K562 (cell line): ENCODE measurements at regions not wholly inside any gene's neighbourhood (a gene's known extent, or its start where the extent isn't known, plus 50 kb on each side); places are given as distances from the start of the nearest gene placed in this dataset.

Source experiments
- ADNP ChIP-seq: fragments of 200-800 bp; sonication (Bioruptor generic); IDR thresholded peaks from 2 replicates; pipeline ENCODE4 v1.6.1; 2016; ENCODE audit warnings: missing genetic modification characterization, missing compliant biosample characterization
- CC2D1A ChIP-seq: fragments of 450-650 bp; IDR thresholded peaks from 2 replicates; pipeline ENCODE4 v1.6.1; 2017; ENCODE audit warnings: mild to moderate bottlenecking
- DIDO1 ChIP-seq: fragments of 450-650 bp; IDR thresholded peaks from 2 replicates; pipeline ENCODE4 v1.6.1; 2016; ENCODE audit warnings: low read depth, missing biosample characterization, missing genetic modification characterization
- DMBX1 ChIP-seq: fragments of 250-450 bp; sonication (Bioruptor Pico); IDR thresholded peaks from 2 replicates; pipeline ENCODE4 v1.8.0; 2022; ENCODE audit warnings: inconsistent platforms, mild to moderate bottlenecking, moderate library complexity, borderline replicate concordance
- HEY1 ChIP-seq: fragments of 250-450 bp; sonication (Bioruptor Pico); IDR thresholded peaks from 2 replicates; pipeline ENCODE4 v1.5.0; 2020; ENCODE audit warnings: mild to moderate bottlenecking, moderate library complexity, borderline replicate concordance
- HNRNPLL ChIP-seq: fragments of 200-400 bp; formaldehyde crosslinking; IDR thresholded peaks from 2 replicates; pipeline ENCODE4 v1.6.1; 2017; ENCODE audit warnings: low read length, low read depth, mild to moderate bottlenecking; ENCODE audit not compliant: poor library complexity, severe bottlenecking
- MEF2D ChIP-seq: conservative IDR thresholded peaks from 2 replicates; pipeline ENCODE4 v1.6.1; 2016; ENCODE audit warnings: low read depth, missing genetic modification characterization, missing compliant biosample characterization
- NR2C1 ChIP-seq, 2 experiments: fragments of 450-650 bp; IDR thresholded peaks; 2 replicates each; pipeline ENCODE4 v1.6.1; 2017; ENCODE audit warnings: mild to moderate bottlenecking in 2 of 2, antibody characterized with exemption in 1 of 2, inconsistent platforms in 1 of 2, missing compliant biosample characterization in 1 of 2, missing genetic modification characterization in 1 of 2
- PHB ChIP-seq: fragments of 250-450 bp; sonication (Bioruptor Pico); IDR thresholded peaks from 2 replicates; pipeline ENCODE4 v1.5.0; 2021
- SIN3B ChIP-seq: fragments of 450-650 bp; IDR thresholded peaks from 2 replicates; pipeline ENCODE4 v1.6.1; 2017; ENCODE audit warnings: low read depth, mild to moderate bottlenecking, moderate library complexity
- STAT5B ChIP-seq: fragments of 250-450 bp; sonication (Bioruptor Pico); IDR thresholded peaks from 2 replicates; pipeline ENCODE4 v1.8.0; 2021; ENCODE audit warnings: mild to moderate bottlenecking, inconsistent platforms
- TAL1 ChIP-seq: fragments of 450-650 bp; IDR thresholded peaks from 2 replicates; pipeline ENCODE4 v1.6.1; 2016; ENCODE audit warnings: mild to moderate bottlenecking
- TARDBP ChIP-seq: fragments of 450-650 bp; IDR thresholded peaks from 2 replicates; pipeline ENCODE4 v1.6.1; 2016
- TEAD2 ChIP-seq: fragments of 450-650 bp; IDR thresholded peaks from 2 replicates; pipeline ENCODE4 v1.6.1; 2016; ENCODE audit warnings: missing genetic modification characterization, control low read depth, missing compliant biosample characterization
- YY1 ChIP-seq, 3 experiments: IDR thresholded peaks; 2 replicates each; pipeline ENCODE4 v1.6.1; 2011; ENCODE audit warnings: low read length in 2 of 3, mild to moderate bottlenecking in 2 of 3, moderate library complexity in 2 of 3, borderline replicate concordance in 1 of 3, control low read depth in 1 of 3, low read depth in 1 of 3; ENCODE audit not compliant: insufficient read depth in 3 of 3, insufficient replicate concordance in 2 of 3, control insufficient read depth in 1 of 3, insufficient read length in 1 of 3; ENCODE audit errors: extremely low read depth in 1 of 3
- ZNF668 ChIP-seq: fragments of 250-450 bp; sonication (Bioruptor Pico); IDR thresholded peaks from 2 replicates; pipeline ENCODE4 v1.8.0; 2022; ENCODE audit warnings: mild to moderate bottlenecking, inconsistent platforms
- ZSCAN29 ChIP-seq: fragments of 450-650 bp; IDR thresholded peaks from 2 replicates; pipeline ENCODE4 v1.6.1; 2017
- TF ChIP-seq, protein P1 (sequence below): sonication (generic); formaldehyde crosslinking; IDR thresholded peaks from 2 replicates; pipeline ENCODE4 v1.8.1; 2023; ENCODE audit warnings: missing genetic modification reagents, mild to moderate bottlenecking, borderline replicate concordance
- TF ChIP-seq, protein P2 (sequence below): fragments of 450-650 bp; IDR thresholded peaks from 2 replicates; pipeline ENCODE4 v1.7.1; 2018; ENCODE audit warnings: mild to moderate bottlenecking, low read depth; ENCODE audit not compliant: partially characterized antibody
- TF ChIP-seq, protein P3 (sequence below): fragments of 200-800 bp; sonication (Bioruptor generic); IDR thresholded peaks from 2 replicates; pipeline ENCODE4 v1.6.1; 2017; ENCODE audit warnings: missing genetic modification characterization, missing compliant biosample characterization

DNA sequence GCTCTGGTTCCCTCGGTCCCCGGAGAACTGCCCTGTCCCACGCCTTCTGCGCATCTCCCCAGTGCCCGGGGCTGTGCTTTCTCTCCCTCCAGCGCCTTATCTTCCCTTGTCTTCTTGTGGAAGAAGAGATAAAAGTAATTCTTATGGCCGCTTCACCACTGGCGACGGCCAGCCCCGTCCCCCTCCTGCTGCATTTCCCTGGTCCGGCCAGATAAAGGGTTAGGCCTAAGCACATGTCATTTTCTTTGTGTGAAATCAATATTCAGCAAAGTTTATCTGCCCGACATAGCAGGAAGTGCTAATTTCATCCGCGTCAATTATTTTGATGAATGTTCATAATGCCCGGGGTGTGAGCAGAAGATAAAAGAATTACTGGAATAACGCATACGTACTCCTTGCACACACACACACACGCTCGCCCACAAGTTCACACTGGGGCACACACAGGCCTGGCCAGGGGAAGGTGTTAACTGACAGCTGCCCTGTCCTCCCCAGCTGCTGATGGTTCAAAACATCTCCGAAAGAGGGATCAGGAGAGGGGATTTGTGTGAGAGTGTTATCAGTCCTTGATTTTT lies 177.7 kb upstream of the LHX5 start (continued):
- TF ChIP-seq, protein P1, sequence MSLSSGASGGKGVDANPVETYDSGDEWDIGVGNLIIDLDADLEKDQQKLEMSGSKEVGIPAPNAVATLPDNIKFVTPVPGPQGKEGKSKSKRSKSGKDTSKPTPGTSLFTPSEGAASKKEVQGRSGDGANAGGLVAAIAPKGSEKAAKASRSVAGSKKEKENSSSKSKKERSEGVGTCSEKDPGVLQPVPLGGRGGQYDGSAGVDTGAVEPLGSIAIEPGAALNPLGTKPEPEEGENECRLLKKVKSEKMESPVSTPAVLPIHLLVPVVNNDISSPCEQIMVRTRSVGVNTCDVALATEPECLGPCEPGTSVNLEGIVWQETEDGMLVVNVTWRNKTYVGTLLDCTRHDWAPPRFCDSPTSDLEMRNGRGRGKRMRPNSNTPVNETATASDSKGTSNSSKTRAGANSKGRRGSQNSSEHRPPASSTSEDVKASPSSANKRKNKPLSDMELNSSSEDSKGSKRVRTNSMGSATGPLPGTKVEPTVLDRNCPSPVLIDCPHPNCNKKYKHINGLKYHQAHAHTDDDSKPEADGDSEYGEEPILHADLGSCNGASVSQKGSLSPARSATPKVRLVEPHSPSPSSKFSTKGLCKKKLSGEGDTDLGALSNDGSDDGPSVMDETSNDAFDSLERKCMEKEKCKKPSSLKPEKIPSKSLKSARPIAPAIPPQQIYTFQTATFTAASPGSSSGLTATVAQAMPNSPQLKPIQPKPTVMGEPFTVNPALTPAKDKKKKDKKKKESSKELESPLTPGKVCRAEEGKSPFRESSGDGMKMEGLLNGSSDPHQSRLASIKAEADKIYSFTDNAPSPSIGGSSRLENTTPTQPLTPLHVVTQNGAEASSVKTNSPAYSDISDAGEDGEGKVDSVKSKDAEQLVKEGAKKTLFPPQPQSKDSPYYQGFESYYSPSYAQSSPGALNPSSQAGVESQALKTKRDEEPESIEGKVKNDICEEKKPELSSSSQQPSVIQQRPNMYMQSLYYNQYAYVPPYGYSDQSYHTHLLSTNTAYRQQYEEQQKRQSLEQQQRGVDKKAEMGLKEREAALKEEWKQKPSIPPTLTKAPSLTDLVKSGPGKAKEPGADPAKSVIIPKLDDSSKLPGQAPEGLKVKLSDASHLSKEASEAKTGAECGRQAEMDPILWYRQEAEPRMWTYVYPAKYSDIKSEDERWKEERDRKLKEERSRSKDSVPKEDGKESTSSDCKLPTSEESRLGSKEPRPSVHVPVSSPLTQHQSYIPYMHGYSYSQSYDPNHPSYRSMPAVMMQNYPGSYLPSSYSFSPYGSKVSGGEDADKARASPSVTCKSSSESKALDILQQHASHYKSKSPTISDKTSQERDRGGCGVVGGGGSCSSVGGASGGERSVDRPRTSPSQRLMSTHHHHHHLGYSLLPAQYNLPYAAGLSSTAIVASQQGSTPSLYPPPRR (CRISPR knock-in tag), result 0 out of 2 replicates have a peak, but pooled peaks have one; percentile 61
- TF ChIP-seq PHB (CRISPR knock-in tag), result no peak
- no peak for TF ChIP-seq SIN3B
- TF ChIP-seq TAL1, result peak; percentile 100
- TF ChIP-seq, protein P2, sequence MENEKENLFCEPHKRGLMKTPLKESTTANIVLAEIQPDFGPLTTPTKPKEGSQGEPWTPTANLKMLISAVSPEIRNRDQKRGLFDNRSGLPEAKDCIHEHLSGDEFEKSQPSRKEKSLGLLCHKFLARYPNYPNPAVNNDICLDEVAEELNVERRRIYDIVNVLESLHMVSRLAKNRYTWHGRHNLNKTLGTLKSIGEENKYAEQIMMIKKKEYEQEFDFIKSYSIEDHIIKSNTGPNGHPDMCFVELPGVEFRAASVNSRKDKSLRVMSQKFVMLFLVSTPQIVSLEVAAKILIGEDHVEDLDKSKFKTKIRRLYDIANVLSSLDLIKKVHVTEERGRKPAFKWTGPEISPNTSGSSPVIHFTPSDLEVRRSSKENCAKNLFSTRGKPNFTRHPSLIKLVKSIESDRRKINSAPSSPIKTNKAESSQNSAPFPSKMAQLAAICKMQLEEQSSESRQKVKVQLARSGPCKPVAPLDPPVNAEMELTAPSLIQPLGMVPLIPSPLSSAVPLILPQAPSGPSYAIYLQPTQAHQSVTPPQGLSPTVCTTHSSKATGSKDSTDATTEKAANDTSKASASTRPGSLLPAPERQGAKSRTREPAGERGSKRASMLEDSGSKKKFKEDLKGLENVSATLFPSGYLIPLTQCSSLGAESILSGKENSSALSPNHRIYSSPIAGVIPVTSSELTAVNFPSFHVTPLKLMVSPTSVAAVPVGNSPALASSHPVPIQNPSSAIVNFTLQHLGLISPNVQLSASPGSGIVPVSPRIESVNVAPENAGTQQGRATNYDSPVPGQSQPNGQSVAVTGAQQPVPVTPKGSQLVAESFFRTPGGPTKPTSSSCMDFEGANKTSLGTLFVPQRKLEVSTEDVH, result peak; percentile 80
- TF ChIP-seq TEAD2 (tag), result peak; percentile 63; the same call in 1 of the 2 replicates
- peak; percentile 99 for TF ChIP-seq CC2D1A
- TF ChIP-seq MEF2D (tag), result peak; percentile 96
- no peak for TF ChIP-seq ZNF668 (CRISPR knock-in tag)
- peak; percentile 73 for TF ChIP-seq ADNP (tag)
- TF ChIP-seq DIDO1 (tag), result peak; percentile 63
- peak; percentile 97 for TF ChIP-seq HNRNPLL
- peak; percentile 52; the same call in 1 of the 2 replicates for TF ChIP-seq NR2C1 (IDR thresholded peaks at IDR 0.05)
- TF ChIP-seq NR2C1 (tag; IDR thresholded peaks at IDR 0.05), result peak; percentile 80
- TF ChIP-seq, protein P3, sequence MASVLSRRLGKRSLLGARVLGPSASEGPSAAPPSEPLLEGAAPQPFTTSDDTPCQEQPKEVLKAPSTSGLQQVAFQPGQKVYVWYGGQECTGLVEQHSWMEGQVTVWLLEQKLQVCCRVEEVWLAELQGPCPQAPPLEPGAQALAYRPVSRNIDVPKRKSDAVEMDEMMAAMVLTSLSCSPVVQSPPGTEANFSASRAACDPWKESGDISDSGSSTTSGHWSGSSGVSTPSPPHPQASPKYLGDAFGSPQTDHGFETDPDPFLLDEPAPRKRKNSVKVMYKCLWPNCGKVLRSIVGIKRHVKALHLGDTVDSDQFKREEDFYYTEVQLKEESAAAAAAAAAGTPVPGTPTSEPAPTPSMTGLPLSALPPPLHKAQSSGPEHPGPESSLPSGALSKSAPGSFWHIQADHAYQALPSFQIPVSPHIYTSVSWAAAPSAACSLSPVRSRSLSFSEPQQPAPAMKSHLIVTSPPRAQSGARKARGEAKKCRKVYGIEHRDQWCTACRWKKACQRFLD, result peak; percentile 98
- peak in 2 of 3 experiments; percentile 57 to 81 for TF ChIP-seq YY1 (IDR thresholded peaks at IDR 0.05; ENCODE audit: borderline replicate concordance in 1 of 3, control insufficient read depth in 1 of 3, extremely low read depth in 1 of 3, insufficient read depth in 3 of 3, insufficient read length in 1 of 3, insufficient replicate concordance in 2 of 3, low read depth in 1 of 3, low read length in 2 of 3)
- peak; percentile 97 for TF ChIP-seq HEY1
- TF ChIP-seq DMBX1 (CRISPR knock-in tag), result peak; percentile 97
- no peak for TF ChIP-seq STAT5B
- TF ChIP-seq TARDBP, result peak; percentile 99
- TF ChIP-seq ZSCAN29, result no peak
